Hepatocyte (in vitro differentiated cells): ENCODE measurements at regions not wholly inside any gene's neighbourhood (a gene's known extent, or its start where the extent isn't known, plus 50 kb on each side); places are given as distances from the start of the nearest gene placed in this dataset.

ENCODE experiments used
- EZH2 ChIP-seq: fragments of 200-600 bp; sonication (generic); IDR thresholded peaks from 2 replicates; pipeline ENCODE4 v1.6.1; 2016; ENCODE audit warnings: antibody characterized with exemption, mild to moderate bottlenecking, borderline replicate concordance
- EZH2phosphoT487 ChIP-seq: fragments of 200-600 bp; sonication (generic); IDR thresholded peaks from one replicate; pipeline ENCODE4 v1.6.1; 2018; ENCODE audit warnings: antibody characterized with exemption, mild to moderate bottlenecking, low read depth, moderate library complexity; ENCODE audit not compliant: unreplicated experiment, severe bottlenecking
- TF ChIP-seq, protein P1 (sequence below): fragments of 200-600 bp; sonication (generic); IDR thresholded peaks from 2 replicates; pipeline ENCODE4 v1.5.1; 2016; ENCODE audit warnings: antibody characterized with exemption, mild to moderate bottlenecking; ENCODE audit not compliant: poor library complexity

DNA sequence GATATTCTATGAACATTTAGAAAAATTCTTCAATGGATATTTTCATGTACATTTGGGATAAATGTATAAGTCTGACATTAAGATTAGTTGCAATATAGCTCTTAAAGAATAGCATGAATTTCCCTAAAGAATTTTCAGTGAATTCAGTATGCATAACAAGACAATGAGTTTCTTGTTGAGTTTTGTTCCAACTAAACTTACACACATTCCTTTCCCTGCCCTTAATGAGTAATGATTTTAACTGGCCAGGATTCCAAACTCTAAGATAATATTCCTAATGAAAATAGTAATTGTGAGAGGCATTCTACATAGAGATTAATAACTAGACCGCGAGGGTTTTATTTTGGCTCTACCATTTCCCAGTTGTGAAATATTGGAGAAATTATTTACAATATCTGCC, 390.3 kb upstream of the GALNT5 start:
- TF ChIP-seq, protein P1, sequence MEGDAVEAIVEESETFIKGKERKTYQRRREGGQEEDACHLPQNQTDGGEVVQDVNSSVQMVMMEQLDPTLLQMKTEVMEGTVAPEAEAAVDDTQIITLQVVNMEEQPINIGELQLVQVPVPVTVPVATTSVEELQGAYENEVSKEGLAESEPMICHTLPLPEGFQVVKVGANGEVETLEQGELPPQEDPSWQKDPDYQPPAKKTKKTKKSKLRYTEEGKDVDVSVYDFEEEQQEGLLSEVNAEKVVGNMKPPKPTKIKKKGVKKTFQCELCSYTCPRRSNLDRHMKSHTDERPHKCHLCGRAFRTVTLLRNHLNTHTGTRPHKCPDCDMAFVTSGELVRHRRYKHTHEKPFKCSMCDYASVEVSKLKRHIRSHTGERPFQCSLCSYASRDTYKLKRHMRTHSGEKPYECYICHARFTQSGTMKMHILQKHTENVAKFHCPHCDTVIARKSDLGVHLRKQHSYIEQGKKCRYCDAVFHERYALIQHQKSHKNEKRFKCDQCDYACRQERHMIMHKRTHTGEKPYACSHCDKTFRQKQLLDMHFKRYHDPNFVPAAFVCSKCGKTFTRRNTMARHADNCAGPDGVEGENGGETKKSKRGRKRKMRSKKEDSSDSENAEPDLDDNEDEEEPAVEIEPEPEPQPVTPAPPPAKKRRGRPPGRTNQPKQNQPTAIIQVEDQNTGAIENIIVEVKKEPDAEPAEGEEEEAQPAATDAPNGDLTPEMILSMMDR: no peak
- TF ChIP-seq EZH2phosphoT487 (no peak), EZH2 (no peak)
